Cardiac fibroblast (primary cell): ENCODE measurements at regions not wholly inside any gene's neighbourhood (a gene's known extent, or its start where the extent isn't known, plus 50 kb on each side); places are given as distances from the start of the nearest gene placed in this dataset.

ENCODE experiments used
- DNase-seq, 2 donors: peaks; one replicate each; pipeline versions ENCODE4 v3.0.0 to v3.0.0-alpha.2; 2010; ENCODE audit warnings: low read depth in 2 of 2
- H3K4me3 ChIP-seq, 2 donors: replicated peaks in 1 of 2; 1 replicate in 1 of 2; 2 replicates in 1 of 2; pipeline ENCODE4 v1.5.1; 2011; ENCODE audit warnings: low read depth in 2 of 2, low read length in 2 of 2, mild to moderate bottlenecking in 2 of 2, moderate library complexity in 1 of 2
- CTCF ChIP-seq: IDR thresholded peaks from one replicate; pipeline ENCODE4 v1.5.1; 2011; ENCODE audit warnings: low read depth, mild to moderate bottlenecking, low read length, inconsistent platforms

DNA sequence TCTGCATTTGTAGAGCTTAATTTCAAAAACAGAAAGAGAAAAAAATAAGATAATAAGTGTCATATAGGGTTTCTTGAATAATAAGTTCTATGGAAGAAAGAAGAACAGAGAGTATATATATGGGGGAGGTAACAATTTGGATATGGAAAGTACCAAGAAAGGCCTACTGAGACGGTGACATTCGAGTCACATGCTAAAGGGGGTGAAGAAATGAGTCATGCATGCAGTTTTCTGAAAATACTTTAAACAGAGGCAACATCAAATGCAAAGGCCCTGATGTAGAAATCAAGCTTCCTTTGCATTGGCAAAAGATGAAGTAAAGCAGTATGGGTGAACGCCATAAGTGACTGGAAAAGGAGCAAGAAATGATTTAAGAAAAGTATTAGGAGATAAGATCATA, 371.6 kb upstream of the ZNF385D start:
- DNase-seq, result no peak
- no peak overlapping the region for H3K4me3 ChIP-seq
- no peak for TF ChIP-seq CTCF

GRCh38 chr3:22129101-22129500, 378.1 kb upstream of the ZNF385D start:
- H3K4me3 ChIP-seq, result no peak overlapping the region
- no peak for TF ChIP-seq CTCF
- no peak for DNase-seq

GRCh38 chr3:22141769-22142168, 390.8 kb upstream of the ZNF385D start:
- H3K4me3 ChIP-seq, result no peak overlapping the region
- DNase-seq, result no peak
- TF ChIP-seq CTCF, result no peak

DNA sequence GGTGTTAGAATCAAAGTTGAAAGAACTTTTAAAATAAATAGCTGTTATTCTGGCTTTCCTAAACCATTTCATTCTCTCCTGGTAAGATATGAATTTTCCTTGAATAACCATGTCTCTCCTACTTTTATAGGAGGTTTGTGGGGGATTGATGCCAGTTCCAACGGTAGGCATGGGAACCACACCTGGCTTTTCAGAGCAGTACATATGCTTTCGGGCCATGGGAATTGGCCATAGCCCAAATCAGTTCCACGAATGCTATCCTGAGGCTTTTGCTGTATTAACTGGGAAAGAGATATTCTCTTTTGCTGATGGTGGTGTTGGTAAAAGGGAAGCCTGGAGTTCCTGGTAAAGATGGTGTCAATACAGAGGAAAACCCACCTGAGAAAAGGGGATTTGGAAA, 396.2 kb upstream of the ZNF385D start:
- TF ChIP-seq CTCF, result no peak
- no peak overlapping the region for H3K4me3 ChIP-seq
- DNase-seq, result no peak

DNA sequence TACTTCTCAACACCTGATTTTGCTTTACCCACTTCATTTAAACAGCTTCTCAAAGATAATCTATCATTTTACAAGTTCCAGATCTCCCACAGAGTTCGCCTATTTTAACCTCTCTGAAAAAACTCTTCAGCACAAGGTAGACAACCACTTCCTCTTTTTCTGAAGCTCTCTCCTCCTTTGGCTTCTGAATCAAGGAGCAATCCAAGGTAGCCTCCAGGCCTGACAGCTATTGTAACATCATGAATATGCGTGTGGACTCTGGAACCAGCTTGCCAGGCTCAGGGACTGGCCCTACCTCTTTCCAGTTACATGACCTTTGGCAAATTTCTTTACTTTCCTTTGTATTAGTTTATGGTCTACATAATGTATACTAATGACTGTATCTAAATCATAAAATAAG, 405.9 kb upstream of the ZNF385D start:
- no peak for DNase-seq
- H3K4me3 ChIP-seq, result no peak overlapping the region
- no peak for TF ChIP-seq CTCF

DNA sequence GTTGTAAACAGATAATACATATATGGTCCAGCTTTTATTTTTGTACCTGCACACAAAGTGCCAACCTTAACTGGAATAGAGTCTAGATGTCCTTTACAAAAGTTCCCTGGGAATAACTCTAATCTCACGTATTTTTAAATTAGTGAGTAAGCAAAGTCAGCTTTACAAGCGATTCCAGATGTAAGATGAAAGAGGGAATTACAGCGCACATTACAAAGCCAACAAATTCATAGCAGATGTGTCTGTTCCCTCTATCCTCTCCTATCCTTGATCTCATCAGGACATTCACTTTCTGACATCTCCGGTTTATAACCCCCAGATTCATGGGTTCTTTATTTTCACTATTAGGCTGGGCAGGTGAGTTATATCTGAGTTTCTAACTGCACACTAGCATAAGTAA, 406.8 kb upstream of the ZNF385D start:
- TF ChIP-seq CTCF, result no peak
- DNase-seq, result no peak
- H3K4me3 ChIP-seq, result no peak overlapping the region

- H3K4me3 ChIP-seq, result no peak overlapping the region
- TF ChIP-seq CTCF, result no peak
- no peak for DNase-seq
These were observed 408.1 kb upstream of the ZNF385D start for GRCh38 chr3:22159004-22159695.
